ENCODE measurements at regions not wholly inside any gene's neighbourhood (a gene's known extent, or its start where the extent isn't known, plus 50 kb on each side); places are given as distances from the start of the nearest gene placed in this dataset.

GRCh38 chr16:27677263-27677662 lies 127.3 kb downstream of the KATNIP start:
- no peak for TF ChIP-seq CTCF (IDR thresholded peaks at IDR 0.05)
- no peak for TF ChIP-seq POLR2A (IDR thresholded peaks at IDR 0.05)
